Choroid plexus epithelial cell (primary cell): ENCODE measurements at regions not wholly inside any gene's neighbourhood (a gene's known extent, or its start where the extent isn't known, plus 50 kb on each side); places are given as distances from the start of the nearest gene placed in this dataset.

Experiments used
- DNase-seq: peaks from one replicate; pipeline ENCODE4 v3.0.0-alpha.2; 2010; ENCODE audit warnings: low read depth
- H3K4me3 ChIP-seq: 2 replicates; pipeline ENCODE4 v1.5.1; 2011; ENCODE audit warnings: low read depth, mild to moderate bottlenecking, control low read depth, low read length, moderate library complexity
- CTCF ChIP-seq: conservative IDR thresholded peaks from 2 replicates; pipeline ENCODE4 v1.5.1; 2011; ENCODE audit warnings: low read depth, mild to moderate bottlenecking, control low read depth, inconsistent platforms, low read length, moderate library complexity

GRCh38 chr9:118883411-118883810, 485.8 kb downstream of the BRINP1 start:
- TF ChIP-seq CTCF, result no peak
- H3K4me3 ChIP-seq, result no peak overlapping the region
- DNase-seq, result no peak

GRCh38 chr9:118891213-118891612, 478.0 kb downstream of the BRINP1 start:
- TF ChIP-seq CTCF, result no peak
- H3K4me3 ChIP-seq, result no peak overlapping the region
- DNase-seq, result no peak

GRCh38 chr9:118896324-118897000, 472.8 kb downstream of the BRINP1 start:
- no peak overlapping the region for H3K4me3 ChIP-seq
- DNase-seq, result no peak
- TF ChIP-seq CTCF, result no peak

- no peak for DNase-seq
- TF ChIP-seq CTCF, result no peak
- H3K4me3 ChIP-seq, result no peak overlapping the region
Measured at GRCh38 chr9:118918180-118918579, 451.1 kb downstream of the BRINP1 start.

GRCh38 chr9:118928722-118929121, 440.5 kb downstream of the BRINP1 start:
- DNase-seq, result no peak
- no peak for TF ChIP-seq CTCF
- no peak overlapping the region for H3K4me3 ChIP-seq

- H3K4me3 ChIP-seq, result no peak overlapping the region
- no peak for TF ChIP-seq CTCF
- DNase-seq, result peak; percentile 14
Measured at GRCh38 chr9:118929287-118929686, 439.9 kb downstream of the BRINP1 start.

- no peak for DNase-seq
- no peak for TF ChIP-seq CTCF
- no peak overlapping the region for H3K4me3 ChIP-seq
Measured at GRCh38 chr9:118931941-118932340, 437.3 kb downstream of the BRINP1 start.
